ENCODE measurements at regions not wholly inside any gene's neighbourhood (a gene's known extent, or its start where the extent isn't known, plus 50 kb on each side); places are given as distances from the start of the nearest gene placed in this dataset.

DNA sequence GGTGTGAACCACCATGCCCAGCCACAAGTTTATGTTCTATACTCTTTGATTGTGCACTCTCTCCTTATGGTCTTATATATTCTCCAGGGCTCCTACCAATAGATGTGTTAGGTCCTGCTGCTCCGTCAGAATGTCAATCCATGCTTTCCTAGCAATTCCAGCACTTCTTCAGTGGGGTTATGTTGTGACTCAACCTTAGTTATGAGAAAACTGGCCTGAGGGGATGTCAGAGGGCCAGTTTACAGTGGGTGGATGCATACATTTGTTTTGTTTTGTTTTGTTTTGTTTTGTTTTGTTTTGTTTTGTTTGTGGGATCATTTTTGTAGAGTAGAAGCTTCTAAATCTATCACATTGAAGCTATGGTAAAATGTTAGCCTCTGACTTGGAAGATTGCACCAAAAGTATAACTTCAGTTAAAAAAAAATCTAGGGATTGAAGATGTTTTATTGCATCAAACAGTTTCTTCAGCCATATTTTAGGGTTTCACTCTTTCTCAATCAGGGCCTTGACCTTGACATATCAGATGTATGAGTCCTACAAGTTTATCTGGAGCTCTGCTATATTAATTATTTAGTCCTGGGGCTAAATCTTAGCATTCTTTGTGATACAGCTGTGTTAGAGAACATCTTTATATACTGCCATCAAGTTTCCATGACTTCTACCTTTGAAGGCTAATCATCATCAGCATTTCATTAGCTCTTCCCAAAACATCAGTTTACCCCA, 191.6 kb upstream of the CNTN5 start:
- Mint-ChIP-seq H3K9me3 (peaks cover 31% of the 10 kb centered on the region), H3K36me3 (ENCODE audit: low read depth) (no peaks in the 10 kb centered on the region), H3K27ac (no peak overlapping the region), H3K27me3 (ENCODE audit: insufficient read depth) (no peaks in the 10 kb centered on the region), H3K4me1 (ENCODE audit: low read depth) (no peaks in the 10 kb centered on the region), H3K4me3 (no peak overlapping the region)
- TF ChIP-seq, protein P1, sequence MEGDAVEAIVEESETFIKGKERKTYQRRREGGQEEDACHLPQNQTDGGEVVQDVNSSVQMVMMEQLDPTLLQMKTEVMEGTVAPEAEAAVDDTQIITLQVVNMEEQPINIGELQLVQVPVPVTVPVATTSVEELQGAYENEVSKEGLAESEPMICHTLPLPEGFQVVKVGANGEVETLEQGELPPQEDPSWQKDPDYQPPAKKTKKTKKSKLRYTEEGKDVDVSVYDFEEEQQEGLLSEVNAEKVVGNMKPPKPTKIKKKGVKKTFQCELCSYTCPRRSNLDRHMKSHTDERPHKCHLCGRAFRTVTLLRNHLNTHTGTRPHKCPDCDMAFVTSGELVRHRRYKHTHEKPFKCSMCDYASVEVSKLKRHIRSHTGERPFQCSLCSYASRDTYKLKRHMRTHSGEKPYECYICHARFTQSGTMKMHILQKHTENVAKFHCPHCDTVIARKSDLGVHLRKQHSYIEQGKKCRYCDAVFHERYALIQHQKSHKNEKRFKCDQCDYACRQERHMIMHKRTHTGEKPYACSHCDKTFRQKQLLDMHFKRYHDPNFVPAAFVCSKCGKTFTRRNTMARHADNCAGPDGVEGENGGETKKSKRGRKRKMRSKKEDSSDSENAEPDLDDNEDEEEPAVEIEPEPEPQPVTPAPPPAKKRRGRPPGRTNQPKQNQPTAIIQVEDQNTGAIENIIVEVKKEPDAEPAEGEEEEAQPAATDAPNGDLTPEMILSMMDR (IDR thresholded peaks at IDR 0.05): no peak
- no peak for DNase-seq

DNA sequence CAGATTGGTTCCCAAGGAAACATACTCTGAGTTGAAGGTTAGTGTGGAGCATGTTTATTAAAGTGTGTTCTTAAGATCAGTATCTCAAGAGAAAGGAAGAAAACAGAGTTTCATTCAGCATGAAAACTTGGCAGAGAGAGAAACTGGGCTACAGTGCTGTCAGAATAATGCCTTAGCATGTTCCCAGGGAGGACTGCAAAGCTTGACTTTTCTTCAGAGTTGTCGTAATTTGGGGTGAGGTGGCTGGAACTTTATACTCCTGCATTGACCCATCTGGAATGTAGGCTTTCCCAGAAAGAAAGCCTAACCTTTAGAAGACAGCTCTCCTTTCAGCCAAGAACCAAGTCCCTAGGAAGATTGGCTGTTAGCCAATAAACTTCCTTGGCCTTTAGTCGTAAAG, 190.8 kb upstream of the CNTN5 start:
- Mint-ChIP-seq H3K9me3 (peaks cover 31% of the 10 kb centered on the region), H3K36me3 (ENCODE audit: low read depth) (no peaks in the 10 kb centered on the region), H3K27me3 (ENCODE audit: insufficient read depth) (no peaks in the 10 kb centered on the region), H3K4me3 (no peak overlapping the region), H3K4me1 (ENCODE audit: low read depth) (no peaks in the 10 kb centered on the region), H3K27ac (no peak overlapping the region)
- TF ChIP-seq, protein P1 (IDR thresholded peaks at IDR 0.05): no peak
- DNase-seq: no peak

DNA sequence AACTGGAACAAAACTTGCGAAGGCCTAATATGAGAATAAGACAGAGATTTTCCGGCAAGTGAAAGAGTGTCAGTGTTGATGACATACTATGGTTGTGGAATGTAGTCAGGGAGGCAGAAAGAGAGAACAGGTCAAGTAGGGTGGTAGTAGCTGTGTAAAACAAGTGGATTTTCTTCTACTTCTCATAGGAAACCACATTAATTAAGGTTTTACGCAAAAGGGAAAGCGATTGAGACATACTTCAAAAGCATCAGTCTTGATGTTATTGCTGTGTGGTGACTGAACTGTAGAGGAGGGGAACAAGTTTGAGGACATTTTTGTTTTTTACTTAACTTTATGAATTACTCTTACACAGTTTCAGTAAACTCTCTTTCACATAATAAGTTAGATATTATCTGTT, 186.0 kb upstream of the CNTN5 start:
- H3K4me1 Mint-ChIP-seq (ENCODE audit: low read depth): no peaks in the 10 kb centered on the region
- H3K27me3 Mint-ChIP-seq (ENCODE audit: insufficient read depth): no peaks in the 10 kb centered on the region
- DNase-seq: no peak
- H3K4me3 Mint-ChIP-seq: no peak overlapping the region
- no peaks in the 10 kb centered on the region for H3K36me3 Mint-ChIP-seq (ENCODE audit: low read depth)
- H3K9me3 Mint-ChIP-seq: peaks cover 16% of the 10 kb centered on the region
- no peak overlapping the region for H3K27ac Mint-ChIP-seq
- TF ChIP-seq, protein P1 (IDR thresholded peaks at IDR 0.05): no peak

DNA sequence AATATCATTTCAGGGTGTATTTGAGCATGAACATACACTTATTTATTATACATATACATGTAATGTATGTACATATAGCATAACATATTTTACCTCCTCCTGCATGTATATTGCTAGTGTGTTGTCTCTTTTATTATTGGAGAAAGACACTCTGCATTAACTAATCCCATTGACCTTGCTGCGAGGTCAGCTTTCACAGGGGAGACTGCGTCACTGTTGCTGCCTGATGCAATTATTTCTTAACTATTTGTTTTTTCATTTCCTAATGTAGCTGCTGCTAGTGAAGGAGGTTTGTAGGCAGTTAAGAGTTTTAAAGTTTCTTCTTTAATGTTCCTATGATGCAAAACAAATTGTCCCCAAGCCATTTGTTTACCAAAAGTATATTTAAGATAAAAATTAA, 185.4 kb upstream of the CNTN5 start:
- TF ChIP-seq, protein P1 (IDR thresholded peaks at IDR 0.05): no peak
- H3K27ac Mint-ChIP-seq: no peak overlapping the region
- no peaks in the 10 kb centered on the region for H3K36me3 Mint-ChIP-seq (ENCODE audit: low read depth)
- no peak overlapping the region for H3K4me3 Mint-ChIP-seq
- no peaks in the 10 kb centered on the region for H3K27me3 Mint-ChIP-seq (ENCODE audit: insufficient read depth)
- no peaks in the 10 kb centered on the region for H3K4me1 Mint-ChIP-seq (ENCODE audit: low read depth)
- DNase-seq: no peak
- H3K9me3 Mint-ChIP-seq: peaks cover 15% of the 10 kb centered on the region

DNA sequence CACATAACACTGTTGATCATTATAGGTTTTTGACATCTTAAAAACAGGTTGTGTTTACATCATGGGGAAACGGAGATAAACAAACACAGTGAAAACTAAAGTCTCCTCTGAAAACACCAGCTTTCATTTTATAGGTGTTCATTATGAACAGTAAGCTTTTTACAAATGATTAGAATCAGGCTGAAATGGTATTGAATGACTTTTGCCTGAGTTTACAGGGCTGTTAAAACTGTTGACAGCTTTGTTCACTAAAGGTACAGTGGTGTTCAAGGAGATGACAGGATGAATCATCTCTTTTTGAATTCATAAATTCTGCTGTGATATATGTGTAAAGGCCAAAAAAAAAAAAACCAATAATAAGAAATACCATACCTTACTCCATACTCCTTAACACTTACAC, 184.6 kb upstream of the CNTN5 start:
- TF ChIP-seq, protein P1 (IDR thresholded peaks at IDR 0.05): no peak
- no peaks in the 10 kb centered on the region for H3K4me1 Mint-ChIP-seq (ENCODE audit: low read depth)
- 0 out of 2 replicates have a peak, but pooled peaks cover under 1% of the 10 kb centered on the region for H3K36me3 Mint-ChIP-seq (ENCODE audit: low read depth)
- DNase-seq: no peak
- H3K27me3 Mint-ChIP-seq (ENCODE audit: insufficient read depth): no peaks in the 10 kb centered on the region
- no peak overlapping the region for H3K27ac Mint-ChIP-seq
- no peak overlapping the region for H3K4me3 Mint-ChIP-seq
- peaks cover 12% of the 10 kb centered on the region for H3K9me3 Mint-ChIP-seq
